ENCODE measurements at regions not wholly inside any gene's neighbourhood (a gene's known extent, or its start where the extent isn't known, plus 50 kb on each side); places are given as distances from the start of the nearest gene placed in this dataset.
"Not testable (repeated sequence)": the region's sequence is repeated elsewhere in the genome, so short reads cannot be mapped to it uniquely, and the experiment has no call there.

- DNase-seq (ENCODE audit: low read depth in 2 of 2), result no peak
Observed at GRCh38 chr5:86536396-86536795, 81.3 kb upstream of the COX7C start.

- no peak for DNase-seq (ENCODE audit: low read depth in 2 of 2)
Observed at GRCh38 chr5:86542532-86542931, 75.2 kb upstream of the COX7C start.

GRCh38 chr5:86546044-86546443, 71.7 kb upstream of the COX7C start:
- no peak for DNase-seq (ENCODE audit: low read depth in 2 of 2)

DNA sequence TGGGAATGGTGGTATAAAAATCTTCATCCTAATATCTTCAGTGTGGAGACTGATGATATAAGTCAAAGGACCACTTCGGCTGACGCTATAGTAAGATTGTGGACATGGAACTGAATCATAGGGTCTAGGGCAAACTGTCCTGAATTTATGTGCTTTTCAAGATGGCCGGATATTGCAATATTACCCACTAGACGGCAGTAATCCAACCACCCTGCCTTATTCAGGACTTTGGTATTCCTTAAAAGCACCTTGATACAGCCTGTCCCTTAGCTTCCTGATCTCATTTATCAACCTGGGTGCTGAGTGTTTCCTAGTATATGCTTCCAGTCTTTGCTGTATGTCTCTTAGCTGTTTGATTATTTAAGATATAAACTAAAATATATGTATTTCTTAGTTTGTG, 71.2 kb upstream of the COX7C start:
- no peak for DNase-seq (ENCODE audit: low read depth in 2 of 2)

GRCh38 chr5:86554638-86555037, 63.1 kb upstream of the COX7C start:
- DNase-seq (ENCODE audit: low read depth in 2 of 2), result no peak

DNA sequence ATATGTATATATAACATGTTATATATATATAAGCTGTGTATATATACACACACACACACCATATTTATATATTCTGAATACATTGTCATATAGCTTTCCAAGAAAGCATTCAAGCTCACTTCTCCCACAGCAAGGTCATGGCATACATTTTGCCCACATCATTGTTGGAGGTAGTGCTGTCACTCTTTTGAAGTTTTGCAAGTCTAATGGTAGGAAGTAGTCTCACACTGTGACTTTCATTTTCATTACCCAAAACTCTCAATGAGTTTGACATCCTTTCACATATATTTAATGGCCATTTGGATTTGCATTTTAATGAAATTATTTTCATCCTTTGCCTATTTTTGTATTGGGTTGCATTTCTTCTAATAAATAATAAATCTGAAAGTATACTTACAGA, 59.8 kb upstream of the COX7C start:
- DNase-seq (ENCODE audit: low read depth in 2 of 2), result no peak

GRCh38 chr5:86565197-86565789, 52.4 kb upstream of the COX7C start:
- no peak for DNase-seq (ENCODE audit: low read depth in 2 of 2)

- not testable (repeated sequence) for DNase-seq (ENCODE audit: low read depth in 2 of 2)
Observed at GRCh38 chr5:86566030-86566429, 51.7 kb upstream of the COX7C start.

Measured in fibroblast of skin of left biceps (primary cell).